IgD-negative memory B cell (primary cell): ENCODE measurements at regions not wholly inside any gene's neighbourhood (a gene's known extent, or its start where the extent isn't known, plus 50 kb on each side); places are given as distances from the start of the nearest gene placed in this dataset.

Experiments used
- H3K27ac Mint-ChIP-seq, 3 donors: one replicate each; pipeline ENCODE4 v1.8.0; 2020 to 2022; ENCODE audit warnings: mild to moderate bottlenecking in 3 of 3, mixed read lengths in 3 of 3, moderate library complexity in 1 of 3
- H3K27me3 Mint-ChIP-seq: one replicate; pipeline ENCODE4 v1.8.0; 2021; ENCODE audit warnings: mixed read lengths
- H3K36me3 Mint-ChIP-seq: one replicate; pipeline ENCODE4 v1.8.0; 2020; ENCODE audit warnings: mild to moderate bottlenecking, mixed read lengths
- H3K4me1 Mint-ChIP-seq, 3 donors: one replicate each; pipeline ENCODE4 v1.8.0; 2020 to 2022; ENCODE audit warnings: mixed read lengths in 3 of 3, mild to moderate bottlenecking in 1 of 3
- H3K4me3 Mint-ChIP-seq, 4 donors: one replicate each; pipeline ENCODE4 v1.8.0; 2020 to 2022; ENCODE audit warnings: mild to moderate bottlenecking in 4 of 4, mixed read lengths in 4 of 4, moderate library complexity in 3 of 4
- H3K9me3 Mint-ChIP-seq, 3 donors: one replicate each; pipeline ENCODE4 v1.8.0; 2020 to 2021; ENCODE audit warnings: mixed read lengths in 3 of 3, mild to moderate bottlenecking in 1 of 3

DNA sequence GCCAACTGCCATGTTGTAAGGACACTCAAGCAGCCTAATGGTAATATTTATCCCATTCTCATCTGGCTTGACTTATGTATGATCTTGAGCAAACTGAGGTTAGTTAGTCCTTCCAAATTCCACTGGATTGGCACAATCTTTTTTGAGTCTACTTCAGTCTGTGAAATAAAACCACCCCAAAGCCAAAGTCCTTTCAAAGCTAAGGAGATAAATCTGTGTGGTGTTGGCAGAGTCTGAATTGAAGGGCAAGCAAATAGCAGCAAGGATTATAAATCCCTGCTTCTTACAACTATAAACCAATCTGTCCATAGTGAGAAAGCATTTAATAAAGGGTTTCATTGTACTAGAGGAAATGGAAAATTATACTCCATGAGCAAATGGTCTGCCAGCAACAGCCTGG lies 233.9 kb upstream of the GLRA2 start:
- Mint-ChIP-seq H3K4me1 (no peaks in the 10 kb centered on the region), H3K27ac (no peak overlapping the region), H3K27me3 (peaks cover 2% of the 10 kb centered on the region), H3K36me3 (no peaks in the 10 kb centered on the region), H3K4me3 (no peak overlapping the region), H3K9me3 (peaks cover 0 to 2% (median 0%) of the 10 kb centered on the region in 3 donors)

DNA sequence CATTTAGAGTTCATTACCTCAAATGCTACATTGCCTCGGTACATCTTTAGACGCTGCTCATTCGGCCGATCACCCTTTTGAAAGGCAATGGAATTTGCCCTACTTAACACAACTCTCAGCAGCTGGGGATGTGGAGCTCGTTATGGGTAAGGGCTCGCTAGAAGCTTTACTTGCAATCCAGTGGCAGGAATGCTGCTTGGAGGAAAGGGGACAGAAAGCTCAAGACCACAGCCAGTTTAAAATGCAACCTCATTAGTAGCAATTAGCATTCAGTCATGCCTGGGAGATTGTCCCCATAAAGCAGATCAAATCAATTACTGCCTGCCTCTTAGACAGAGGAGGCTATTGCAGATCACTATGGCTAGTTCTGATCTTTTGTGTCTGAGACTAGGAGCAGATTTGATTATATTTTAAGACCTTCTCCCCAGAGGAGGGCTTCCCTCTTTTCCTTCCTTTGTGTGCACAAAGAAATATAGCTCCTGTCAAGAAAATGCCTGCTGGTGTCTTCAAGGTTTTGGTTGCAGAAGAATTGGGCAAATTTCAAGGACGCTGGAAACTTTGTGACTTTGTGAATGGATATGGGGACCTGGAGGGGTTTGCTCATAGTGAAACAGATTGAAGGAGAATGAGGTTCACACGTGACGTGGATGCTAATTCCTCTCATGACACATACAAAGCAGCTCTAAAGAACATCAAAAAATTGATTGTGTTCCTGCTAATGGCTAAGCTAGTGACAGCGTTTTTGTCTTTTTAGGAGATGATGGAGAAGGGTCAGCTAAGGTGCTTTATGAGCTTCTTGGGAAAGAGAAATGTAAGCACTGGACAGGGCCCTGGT lies 237.5 kb upstream of the GLRA2 start:
- Mint-ChIP-seq H3K4me1 (no peaks in the 10 kb centered on the region), H3K4me3 (no peak overlapping the region), H3K36me3 (no peaks in the 10 kb centered on the region), H3K27me3 (peaks cover 2% of the 10 kb centered on the region), H3K9me3 (peaks cover 0 to 3% (median 3%) of the 10 kb centered on the region in 3 donors), H3K27ac (no peak overlapping the region)

DNA sequence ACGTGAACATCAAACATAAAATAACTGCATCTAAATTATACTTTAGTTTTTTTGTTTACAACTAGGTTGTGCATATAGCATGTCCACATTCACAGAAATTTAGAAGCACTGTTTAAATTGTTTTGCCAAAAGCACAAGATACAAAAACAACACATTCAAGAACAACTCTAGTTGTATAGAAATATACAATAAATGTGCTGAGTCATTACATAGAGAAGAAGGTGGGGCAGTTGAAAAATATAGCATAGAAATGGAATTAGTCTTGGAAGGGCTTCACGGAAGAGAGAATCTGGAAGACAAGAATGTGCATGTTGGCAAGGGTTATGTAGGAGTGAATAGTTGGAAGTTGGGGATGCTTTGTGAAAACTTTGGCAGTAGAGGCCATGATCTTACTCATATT lies 239.0 kb upstream of the GLRA2 start:
- Mint-ChIP-seq H3K27ac (no peak overlapping the region), H3K36me3 (no peaks in the 10 kb centered on the region), H3K9me3 (peaks cover 0 to 3% (median 3%) of the 10 kb centered on the region in 3 donors), H3K4me1 (no peaks in the 10 kb centered on the region), H3K4me3 (no peak overlapping the region), H3K27me3 (peaks cover 2% of the 10 kb centered on the region)

DNA sequence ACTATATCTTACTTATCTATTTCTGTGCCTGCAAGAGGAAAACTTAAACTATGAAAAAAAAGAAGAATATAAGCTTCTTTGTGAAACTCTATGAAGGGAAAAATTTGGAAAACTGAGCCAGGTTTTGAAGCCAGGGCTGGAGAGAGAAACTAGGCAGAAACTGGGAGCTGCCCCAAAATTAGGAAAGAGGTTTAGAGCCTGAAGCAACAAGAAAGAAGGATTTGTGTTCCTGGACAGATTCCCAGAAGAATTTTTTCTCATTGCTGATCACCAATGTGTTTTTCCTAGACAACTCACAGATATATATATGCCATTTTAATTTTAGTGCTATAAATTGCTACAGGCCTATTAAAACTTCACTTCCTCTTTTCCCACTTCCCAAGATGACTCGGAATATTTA lies 245.0 kb upstream of the GEMIN8 start:
- H3K27ac Mint-ChIP-seq: no peak overlapping the region
- H3K36me3 Mint-ChIP-seq: no peaks in the 10 kb centered on the region
- no peaks in the 10 kb centered on the region for H3K27me3 Mint-ChIP-seq
- no peaks in the 10 kb centered on the region for H3K4me1 Mint-ChIP-seq
- no peak overlapping the region for H3K4me3 Mint-ChIP-seq
- H3K9me3 Mint-ChIP-seq: peaks cover 0 to 13% (median 8%) of the 10 kb centered on the region in 3 donors

DNA sequence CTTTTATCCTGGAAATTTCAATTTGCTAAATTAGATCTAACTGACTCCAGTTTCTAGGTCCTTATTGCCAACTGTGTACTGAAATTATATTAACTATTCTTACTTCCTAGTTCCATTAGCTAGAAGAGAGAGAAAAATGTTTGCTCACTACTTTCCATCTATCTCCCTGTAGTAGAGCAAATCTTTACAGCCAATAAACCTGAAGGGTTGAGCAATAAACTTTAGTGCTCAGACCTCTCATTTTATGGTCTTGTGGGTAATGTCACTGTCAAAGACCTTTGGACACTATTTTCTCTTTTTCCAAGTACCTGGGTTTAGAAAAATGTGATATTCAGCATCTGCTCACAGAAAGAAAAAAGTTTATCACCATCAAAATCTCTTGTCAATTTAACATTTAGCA lies 237.5 kb upstream of the GEMIN8 start:
- H3K27me3 Mint-ChIP-seq: no peaks in the 10 kb centered on the region
- H3K9me3 Mint-ChIP-seq: peaks cover 0 to 7% (median 0%) of the 10 kb centered on the region in 3 donors
- no peaks in the 10 kb centered on the region for H3K4me1 Mint-ChIP-seq
- H3K4me3 Mint-ChIP-seq: no peak overlapping the region
- H3K27ac Mint-ChIP-seq: no peak overlapping the region
- H3K36me3 Mint-ChIP-seq: no peaks in the 10 kb centered on the region

DNA sequence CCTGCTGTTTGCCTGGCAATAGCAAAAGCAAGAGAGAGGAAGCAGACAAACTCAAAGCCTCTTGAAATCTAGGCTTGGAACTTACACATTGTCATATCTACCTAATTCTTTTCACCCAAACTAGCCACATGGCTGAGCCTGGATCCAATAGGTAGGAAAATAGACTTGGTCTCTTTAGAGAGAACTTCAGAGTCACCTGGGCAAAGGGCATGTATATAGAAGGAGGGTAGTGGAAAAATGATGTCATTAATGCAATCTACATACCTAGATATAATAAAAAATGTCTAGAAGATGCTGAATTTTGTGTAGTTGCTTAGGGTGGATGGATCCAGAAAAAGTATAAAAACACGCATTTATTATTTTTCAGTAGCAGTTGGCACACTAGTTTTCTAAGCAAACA lies 237.0 kb upstream of the GEMIN8 start:
- Mint-ChIP-seq H3K4me1 (no peaks in the 10 kb centered on the region), H3K9me3 (peaks cover 0 to 7% (median 0%) of the 10 kb centered on the region in 3 donors), H3K4me3 (no peak overlapping the region), H3K36me3 (no peaks in the 10 kb centered on the region), H3K27me3 (no peaks in the 10 kb centered on the region), H3K27ac (no peak overlapping the region)

DNA sequence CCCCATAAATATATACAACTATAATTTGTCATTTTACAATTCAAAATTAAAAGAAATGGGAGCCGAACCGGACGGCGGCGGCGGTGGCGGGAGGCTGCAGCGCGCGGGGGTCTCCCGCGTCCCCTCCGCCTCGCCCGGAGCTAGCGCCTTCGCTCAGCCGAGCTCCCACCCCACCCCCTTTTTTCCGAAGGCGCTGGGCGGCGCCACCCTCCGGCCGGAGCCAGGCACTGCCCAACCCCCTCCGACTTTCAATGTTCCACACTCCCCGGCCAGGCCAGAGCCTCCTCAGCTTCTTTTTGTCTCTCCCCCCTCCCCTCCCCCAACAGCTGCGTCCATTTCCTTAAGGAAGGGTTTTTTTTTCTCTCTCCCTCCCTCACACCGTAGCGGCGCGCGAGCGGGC lies 214.1 kb upstream of the GEMIN8 start:
- Mint-ChIP-seq H3K4me1 (no peaks in the 10 kb centered on the region), H3K9me3 (peaks cover 0 to 7% (median 3%) of the 10 kb centered on the region in 3 donors), H3K27me3 (peaks cover 3% of the 10 kb centered on the region), H3K27ac (no peak overlapping the region), H3K36me3 (peaks cover 2% of the 10 kb centered on the region), H3K4me3 (no peak overlapping the region)

DNA sequence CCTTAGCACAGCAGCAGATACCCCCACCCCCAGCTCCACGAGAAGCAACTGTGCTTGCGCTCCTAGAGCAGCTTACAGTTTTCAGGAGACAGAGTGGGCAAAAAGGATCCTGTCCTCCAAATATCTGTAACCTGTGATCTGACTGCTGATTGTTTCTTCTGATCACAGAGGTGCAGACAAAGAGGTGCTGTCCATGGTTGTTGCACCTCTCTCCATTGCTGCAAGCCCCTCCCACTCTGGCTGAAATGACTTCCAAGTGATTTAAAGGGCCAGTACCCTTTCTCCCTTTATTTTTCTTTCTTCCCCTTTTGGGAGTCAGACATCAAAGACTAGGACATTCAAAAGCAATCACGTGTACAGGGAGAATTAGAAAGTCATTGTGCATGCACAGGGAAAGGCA lies 205.3 kb upstream of the GEMIN8 start:
- no peak overlapping the region for H3K27ac Mint-ChIP-seq
- H3K36me3 Mint-ChIP-seq: no peaks in the 10 kb centered on the region
- H3K4me1 Mint-ChIP-seq: no peaks in the 10 kb centered on the region
- H3K27me3 Mint-ChIP-seq: peaks cover 3% of the 10 kb centered on the region
- no peak overlapping the region for H3K4me3 Mint-ChIP-seq
- H3K9me3 Mint-ChIP-seq: peaks cover 0 to 13% (median 6%) of the 10 kb centered on the region in 3 donors

DNA sequence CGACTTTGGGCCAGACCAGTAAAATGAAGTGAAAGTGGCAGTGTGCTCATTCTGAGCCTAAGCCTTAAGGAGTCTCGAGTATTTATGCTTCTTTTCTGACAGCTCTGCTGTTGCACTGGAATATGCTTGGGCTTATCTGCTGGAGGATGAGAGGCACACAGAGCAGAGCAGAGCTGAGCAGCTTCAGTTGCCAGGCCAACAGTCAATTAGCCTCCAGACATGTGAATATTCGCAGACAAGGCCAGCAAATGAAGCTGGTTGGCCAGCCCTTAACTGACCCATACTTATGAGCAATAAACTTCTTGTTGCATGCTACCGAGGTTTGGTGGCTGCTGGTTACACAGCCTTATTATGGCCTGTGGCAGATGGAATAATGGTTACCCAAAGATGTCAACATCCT lies 203.0 kb upstream of the GEMIN8 start:
- no peaks in the 10 kb centered on the region for H3K36me3 Mint-ChIP-seq
- H3K4me1 Mint-ChIP-seq: no peaks in the 10 kb centered on the region
- H3K27ac Mint-ChIP-seq: no peak overlapping the region
- peaks cover 1 to 16% (median 7%) of the 10 kb centered on the region in 3 donors for H3K9me3 Mint-ChIP-seq
- no peak overlapping the region for H3K4me3 Mint-ChIP-seq
- peaks cover 3% of the 10 kb centered on the region for H3K27me3 Mint-ChIP-seq

DNA sequence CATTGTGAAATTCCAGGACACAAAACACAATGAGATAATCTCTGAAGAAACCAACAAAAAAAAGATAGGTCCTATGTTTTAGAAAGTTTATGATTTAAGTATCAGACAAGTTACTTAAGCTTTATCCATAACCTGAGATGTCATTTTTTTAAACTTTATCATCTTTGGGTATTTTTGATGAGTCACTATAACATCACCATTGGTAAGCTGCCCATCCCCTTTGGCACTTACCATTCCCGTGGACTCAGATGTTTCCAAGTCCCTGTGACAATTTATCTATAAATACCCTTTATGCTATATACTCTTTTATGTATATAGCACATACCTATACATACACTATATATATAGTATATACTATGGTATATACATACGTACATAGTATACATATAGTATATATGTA lies 198.9 kb upstream of the GEMIN8 start:
- no peak overlapping the region for H3K4me3 Mint-ChIP-seq
- no peak overlapping the region for H3K27ac Mint-ChIP-seq
- H3K4me1 Mint-ChIP-seq: no peaks in the 10 kb centered on the region
- peaks cover 6% of the 10 kb centered on the region for H3K27me3 Mint-ChIP-seq
- H3K36me3 Mint-ChIP-seq: no peaks in the 10 kb centered on the region
- peaks cover 3 to 8% (median 4%) of the 10 kb centered on the region in 3 donors for H3K9me3 Mint-ChIP-seq

DNA sequence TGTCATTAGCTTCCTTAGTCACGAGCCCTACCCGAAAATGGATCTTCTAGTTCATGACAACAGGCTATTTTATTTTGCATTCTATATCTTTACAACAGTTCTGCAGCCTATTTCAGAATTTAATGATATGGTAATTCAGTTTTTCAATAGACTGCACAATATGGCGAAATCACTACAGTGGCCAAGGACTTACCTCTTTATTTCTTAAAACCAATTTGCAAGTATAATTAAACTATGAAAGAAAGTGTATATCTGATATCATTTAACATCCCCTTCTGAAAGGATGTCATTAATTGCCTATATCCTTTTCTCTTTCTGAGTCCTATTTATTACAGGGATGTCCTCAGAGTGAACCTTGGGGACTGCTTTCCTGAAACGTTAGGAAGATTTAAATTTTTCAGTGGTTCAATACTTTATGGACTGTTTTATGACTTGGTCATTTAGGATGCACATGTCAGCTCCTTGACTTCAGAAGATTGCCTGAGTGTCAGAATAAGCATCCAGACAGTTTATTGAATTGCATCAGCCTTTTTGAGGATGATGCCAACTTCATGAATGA lies 190.8 kb upstream of the GEMIN8 start:
- Mint-ChIP-seq H3K4me1 (no peaks in the 10 kb centered on the region), H3K27ac (no peak overlapping the region), H3K4me3 (no peak overlapping the region), H3K9me3 (peaks cover 2 to 6% (median 2%) of the 10 kb centered on the region in 3 donors), H3K36me3 (no peaks in the 10 kb centered on the region), H3K27me3 (peaks cover 2% of the 10 kb centered on the region)

DNA sequence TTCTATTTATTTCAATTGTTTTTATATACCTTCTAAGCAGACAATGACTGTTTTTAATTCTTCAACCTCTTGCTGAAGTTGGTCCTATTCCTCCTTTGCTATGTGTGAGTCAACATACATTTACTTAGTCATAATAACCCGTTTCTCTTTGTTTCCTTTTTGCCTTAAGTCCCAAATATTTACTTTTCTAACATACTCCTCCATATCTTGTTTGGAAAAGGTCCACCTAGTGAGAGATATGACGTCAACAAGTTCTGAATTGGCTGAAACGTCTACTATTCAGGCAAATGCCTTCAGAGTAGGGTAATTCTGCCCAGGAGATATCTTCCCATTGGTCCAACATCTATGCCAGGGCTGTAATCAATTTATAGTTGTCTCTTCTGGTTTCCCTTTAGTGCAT lies 179.3 kb upstream of the GEMIN8 start:
- H3K9me3 Mint-ChIP-seq: peaks cover under 1 to 6% (median 2%) of the 10 kb centered on the region in 3 donors

DNA sequence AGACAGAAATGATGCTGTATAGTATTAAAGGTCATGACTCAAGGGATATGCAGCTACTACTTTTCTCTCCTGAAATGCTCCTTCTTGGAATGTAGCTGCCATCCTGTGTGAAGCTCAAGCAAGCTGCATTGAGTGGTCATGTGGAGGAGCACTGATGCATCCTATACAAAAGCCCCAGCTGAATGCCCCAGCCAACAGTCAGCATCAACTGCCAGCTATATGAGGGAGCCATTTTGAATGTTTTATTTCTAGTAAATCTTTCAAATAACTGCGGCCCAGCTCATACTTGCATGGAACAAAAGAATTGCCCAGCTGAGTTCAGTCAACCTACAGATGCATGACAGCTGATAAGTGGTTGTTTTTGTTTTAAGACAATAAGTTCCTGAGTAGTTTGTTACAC lies 165.0 kb upstream of the GEMIN8 start:
- Mint-ChIP-seq H3K4me3 (no peak overlapping the region), H3K36me3 (no peaks in the 10 kb centered on the region), H3K27me3 (no peaks in the 10 kb centered on the region), H3K27ac (no peak overlapping the region), H3K4me1 (no peaks in the 10 kb centered on the region), H3K9me3 (peaks cover 0 to 17% (median 1%) of the 10 kb centered on the region in 3 donors)

More for the DNA sequence above, 179.3 kb upstream of the GEMIN8 start:
- Mint-ChIP-seq H3K4me1 (no peaks in the 10 kb centered on the region), H3K27ac (no peak overlapping the region), H3K27me3 (no peaks in the 10 kb centered on the region), H3K4me3 (no peak overlapping the region), H3K36me3 (peaks cover 1% of the 10 kb centered on the region)

DNA sequence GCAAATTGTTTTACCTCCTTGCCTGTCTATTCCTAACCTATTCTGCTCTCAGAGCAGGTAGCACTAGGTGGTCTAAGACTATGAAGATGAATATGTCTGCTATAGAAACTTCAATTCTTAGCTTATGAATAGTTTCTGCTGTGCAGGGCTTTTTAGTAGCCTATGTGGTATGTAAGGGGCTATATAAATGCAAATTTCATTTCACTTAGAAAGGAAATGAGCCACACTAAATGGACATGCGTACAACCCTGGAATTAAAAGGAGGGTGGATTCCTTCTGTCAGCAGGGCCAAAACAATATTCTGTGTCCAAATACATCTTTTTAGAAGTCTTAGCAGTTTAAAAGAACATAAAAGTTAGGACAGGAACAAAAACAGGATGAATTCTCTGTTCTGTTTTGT lies 163.9 kb upstream of the GEMIN8 start:
- H3K9me3 Mint-ChIP-seq: peaks cover 1 to 15% (median 7%) of the 10 kb centered on the region in 3 donors

DNA sequence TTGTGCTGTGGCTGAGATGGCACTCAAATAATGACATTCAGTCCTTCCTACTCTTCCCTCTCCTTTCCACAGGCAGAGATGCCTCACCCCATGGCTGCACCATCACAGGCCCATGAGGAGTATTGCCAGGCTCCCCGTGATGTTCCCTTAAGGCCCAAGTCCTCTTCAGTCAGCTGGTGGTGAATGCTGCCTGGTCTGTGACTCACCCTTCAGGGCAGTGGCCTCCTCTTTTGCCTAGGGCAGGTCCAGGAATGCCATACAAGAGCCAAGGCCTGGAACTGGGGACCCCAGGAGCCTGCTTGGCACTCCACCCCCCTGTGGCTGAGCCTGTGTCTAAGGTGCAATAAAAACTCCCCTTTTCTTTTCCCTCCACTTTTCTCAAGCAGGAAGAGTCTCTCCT lies 144.2 kb upstream of the GEMIN8 start:
- no peaks in the 10 kb centered on the region for H3K27me3 Mint-ChIP-seq
- H3K36me3 Mint-ChIP-seq: no peaks in the 10 kb centered on the region
- no peak overlapping the region for H3K27ac Mint-ChIP-seq
- H3K4me3 Mint-ChIP-seq: no peak overlapping the region
- no peaks in the 10 kb centered on the region for H3K9me3 Mint-ChIP-seq
- no peaks in the 10 kb centered on the region for H3K4me1 Mint-ChIP-seq

More for the DNA sequence above, 163.9 kb upstream of the GEMIN8 start:
- Mint-ChIP-seq H3K4me1 (no peaks in the 10 kb centered on the region), H3K36me3 (no peaks in the 10 kb centered on the region), H3K27ac (no peak overlapping the region), H3K27me3 (no peaks in the 10 kb centered on the region), H3K4me3 (no peak overlapping the region)

DNA sequence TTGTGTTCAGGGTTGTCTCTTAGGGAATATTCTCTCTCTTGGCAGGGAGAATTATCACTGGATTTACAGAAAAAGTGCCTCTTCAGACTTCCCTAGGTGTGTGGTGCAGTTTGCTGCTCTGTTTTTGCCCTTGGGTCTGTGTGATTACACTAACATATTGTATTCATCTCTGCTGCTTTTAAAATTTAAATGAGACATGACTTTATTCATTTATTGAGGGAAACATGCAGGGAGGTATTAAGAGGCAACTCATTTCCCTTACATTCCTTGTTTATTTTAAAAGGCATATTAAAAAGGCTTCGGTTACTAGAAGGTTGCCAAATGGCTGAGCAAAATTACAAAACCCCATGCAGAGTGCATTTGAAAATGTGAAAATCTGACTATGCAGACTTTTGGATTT lies 135.1 kb upstream of the GEMIN8 start:
- H3K36me3 Mint-ChIP-seq: no peaks in the 10 kb centered on the region
- no peak overlapping the region for H3K4me3 Mint-ChIP-seq
- H3K27ac Mint-ChIP-seq: no peak overlapping the region
- no peaks in the 10 kb centered on the region for H3K27me3 Mint-ChIP-seq
- H3K4me1 Mint-ChIP-seq: no peaks in the 10 kb centered on the region
- peaks cover 0 to 10% (median 0%) of the 10 kb centered on the region in 3 donors for H3K9me3 Mint-ChIP-seq
